ENCODE measurements at regions not wholly inside any gene's neighbourhood (a gene's known extent, or its start where the extent isn't known, plus 50 kb on each side); places are given as distances from the start of the nearest gene placed in this dataset.
"Not testable (repeated sequence)": the region's sequence is repeated elsewhere in the genome, so short reads cannot be mapped to it uniquely, and the experiment has no call there.

DNA sequence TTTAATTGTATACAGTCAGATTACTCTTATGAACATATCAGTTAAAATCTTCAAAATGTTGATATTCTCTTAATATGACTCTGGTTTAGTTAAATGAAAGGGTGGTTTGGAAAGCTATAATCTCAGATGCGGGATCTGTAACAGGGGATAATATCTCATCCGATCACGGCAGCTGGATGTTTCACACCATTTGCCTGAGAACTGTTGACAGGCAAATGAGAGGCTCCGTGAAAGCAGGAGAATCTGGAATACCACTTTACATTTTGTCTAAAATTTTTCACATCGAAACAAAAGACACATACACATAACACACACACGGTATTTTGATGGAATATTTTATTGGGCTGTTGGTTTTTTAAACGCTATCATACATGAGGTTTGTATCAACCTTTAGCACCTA, 518.6 kb upstream of the SLC39A10 start:
- no peak for DNase-seq

GRCh38 chr2:195125889-195126288, 531.1 kb upstream of the SLC39A10 start:
- not testable (repeated sequence) for DNase-seq

DNA sequence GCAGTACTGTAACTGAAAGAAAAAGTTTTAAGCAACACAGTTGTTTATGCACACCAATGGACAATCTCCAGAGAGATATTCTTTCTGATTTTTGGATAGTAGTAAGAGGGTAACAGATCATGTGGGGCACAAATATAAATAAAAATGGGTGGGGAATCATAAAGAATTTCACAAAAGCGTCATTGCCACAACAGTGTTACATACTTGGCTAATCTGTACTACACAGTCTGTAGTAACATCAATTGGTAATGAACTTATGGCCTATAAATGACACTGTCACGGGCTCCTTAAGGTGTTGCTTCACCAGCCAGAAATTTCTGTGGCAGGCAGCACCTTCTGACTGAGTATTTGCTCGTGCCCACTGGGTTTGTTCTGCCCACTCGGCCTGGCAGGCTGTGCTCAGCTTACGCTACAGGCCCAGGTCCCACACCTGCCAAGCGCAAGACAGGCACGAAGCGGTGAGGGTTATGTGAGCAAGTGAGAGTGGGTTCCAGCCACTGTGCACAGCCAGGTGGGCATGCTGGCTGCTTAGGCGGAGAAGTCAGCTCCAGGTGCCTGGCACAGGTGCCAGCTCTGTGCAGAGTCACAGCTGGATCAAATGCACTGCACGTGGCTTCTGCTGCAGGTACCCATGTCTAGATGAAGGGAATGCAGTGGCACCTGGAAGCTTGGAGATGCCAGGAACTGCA, 532.5 kb upstream of the SLC39A10 start:
- DNase-seq, result no peak

DNA sequence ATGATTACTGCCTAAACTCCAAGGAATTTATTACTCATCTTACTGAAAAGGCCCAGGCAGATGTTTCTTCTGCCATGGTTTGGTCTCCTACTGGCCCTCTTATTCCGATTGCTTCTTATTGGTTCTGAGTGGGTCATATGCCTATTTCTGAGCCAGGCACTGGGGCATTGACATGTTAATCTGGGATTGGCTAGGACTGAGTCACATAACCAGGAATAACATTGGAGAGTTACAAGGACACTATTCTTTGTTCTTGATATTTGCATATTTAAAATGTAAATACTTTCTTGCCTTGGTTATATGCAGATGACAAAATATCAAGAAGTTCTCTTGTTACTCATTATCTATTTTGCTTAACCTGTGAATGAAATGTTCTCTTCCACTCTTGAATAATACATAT, 534.4 kb upstream of the SLC39A10 start:
- no peak for DNase-seq

DNA sequence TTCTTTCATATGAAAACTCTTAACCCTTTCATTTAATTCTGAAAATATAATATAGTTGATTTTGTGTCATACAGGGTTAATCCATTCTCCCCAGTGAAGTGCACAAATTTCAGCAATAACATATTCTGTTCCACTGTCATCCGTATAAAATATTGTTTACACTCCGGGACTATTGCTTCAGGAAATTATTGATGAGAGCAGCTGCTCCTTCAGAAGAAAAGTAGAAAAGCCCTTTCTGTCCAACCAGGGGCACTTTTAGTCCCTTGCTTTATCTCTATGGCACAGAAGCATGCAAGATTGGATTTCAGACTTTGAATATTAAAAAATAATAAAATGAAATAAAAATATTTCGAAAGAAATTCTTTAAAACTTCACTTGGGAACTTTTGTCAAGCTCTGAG, 535.7 kb upstream of the SLC39A10 start:
- no peak for DNase-seq

- DNase-seq, result no peak
Observed at GRCh38 chr2:195119231-195119630, 537.8 kb upstream of the SLC39A10 start.

GRCh38 chr2:195118276-195118675, 538.8 kb upstream of the SLC39A10 start:
- no peak for DNase-seq

DNA sequence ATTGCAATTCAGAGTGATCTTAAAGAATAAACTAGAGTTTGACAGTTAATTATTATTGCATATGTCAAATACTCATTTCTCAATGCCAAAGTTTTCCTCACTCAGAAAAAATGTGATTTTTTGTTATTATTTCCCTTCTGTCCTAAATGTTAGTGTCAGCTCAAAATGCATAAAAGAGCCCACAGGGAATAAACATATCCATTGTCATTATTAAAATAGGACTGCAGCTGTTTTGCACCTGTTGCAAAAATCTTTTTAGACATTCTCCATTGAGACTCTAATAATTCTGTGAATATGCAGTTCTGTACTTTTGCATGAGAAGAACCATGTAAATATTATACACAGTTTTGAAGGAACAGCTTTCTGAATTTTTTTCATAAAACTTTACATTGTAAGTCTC, 540.0 kb upstream of the SLC39A10 start:
- DNase-seq, result no peak

GRCh38 chr2:195115738-195116137, 541.3 kb upstream of the SLC39A10 start:
- no peak for DNase-seq

GRCh38 chr2:195108182-195108581, 548.8 kb upstream of the SLC39A10 start:
- DNase-seq, result no peak

DNA sequence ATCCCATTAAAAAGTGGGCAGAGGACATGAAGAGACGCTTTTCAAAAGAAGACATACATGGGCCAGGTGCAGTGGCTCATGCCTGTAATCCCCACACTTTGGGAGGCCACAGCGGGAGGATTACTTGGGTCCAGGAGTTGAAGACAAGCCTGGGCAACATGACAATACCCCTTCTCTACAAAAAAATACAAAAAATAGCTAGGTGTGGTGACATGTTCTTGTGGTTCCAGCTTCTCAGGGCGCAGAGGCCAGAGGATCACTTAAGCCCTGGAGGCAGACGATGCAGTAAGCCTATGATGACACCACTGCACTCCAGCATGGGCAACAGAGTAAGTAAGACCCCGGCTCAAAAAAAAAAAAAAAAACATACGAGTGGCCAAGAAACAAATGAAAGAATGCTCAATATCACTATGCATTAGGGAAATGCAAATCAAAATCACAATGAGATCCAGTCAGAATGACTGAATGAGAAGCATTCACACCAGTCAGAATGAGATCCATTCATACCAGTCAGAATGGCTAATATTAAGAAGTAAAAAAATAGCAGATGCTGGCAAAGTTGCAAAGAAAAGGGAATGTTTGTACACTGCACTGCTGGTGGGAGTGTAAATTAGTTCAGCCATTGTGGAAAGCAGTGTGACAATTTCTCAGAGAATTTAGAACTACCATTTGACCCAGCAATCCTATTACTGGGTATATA, 550.2 kb upstream of the SLC39A10 start:
- no peak for DNase-seq

GRCh38 chr2:195105581-195105980, 551.4 kb upstream of the SLC39A10 start:
- DNase-seq, result no peak

- DNase-seq, result peak; percentile 7
Observed at GRCh38 chr2:195094330-195094729, 562.7 kb upstream of the SLC39A10 start.

DNA sequence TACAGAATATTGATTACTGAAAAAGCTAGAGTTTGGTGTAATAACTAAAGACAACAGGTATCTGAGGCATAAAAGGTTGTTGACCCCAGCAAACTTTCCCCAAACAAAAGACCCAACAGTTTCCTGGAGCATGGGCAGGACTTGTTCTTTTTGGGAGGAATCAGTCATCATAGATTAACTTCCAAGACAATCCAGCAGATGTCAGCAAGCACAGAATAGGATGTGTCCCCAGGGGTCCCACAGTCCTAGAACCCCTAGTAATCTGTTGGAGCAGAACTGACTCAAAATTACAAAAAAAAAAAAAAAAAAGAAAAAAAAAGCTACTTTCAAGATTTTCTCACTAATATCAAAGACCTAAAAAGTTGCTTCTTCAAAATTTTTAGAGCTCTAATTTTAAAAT, 564.7 kb upstream of the SLC39A10 start:
- no peak for DNase-seq

DNA sequence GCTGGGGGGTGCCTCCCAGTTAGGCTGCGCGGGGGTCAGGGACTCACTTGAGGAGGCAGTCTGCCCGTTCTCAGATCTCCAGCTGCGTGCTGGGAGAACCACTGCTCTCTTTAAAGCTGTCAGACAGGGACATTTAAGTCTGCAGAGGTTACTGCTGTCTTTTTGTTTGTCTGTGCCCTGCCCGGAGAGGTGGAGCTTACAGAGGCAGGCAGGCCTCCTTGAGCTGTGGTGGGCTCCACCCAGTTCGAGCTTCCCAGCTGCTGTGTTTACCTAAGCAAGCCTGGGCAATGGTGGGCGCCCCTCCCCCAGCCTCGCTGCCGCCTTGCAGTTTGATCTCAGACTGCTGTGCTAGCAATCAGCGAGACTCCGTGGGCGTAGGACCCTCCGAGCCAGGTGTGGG, 584.2 kb upstream of the SLC39A10 start:
- DNase-seq, result not testable (repeated sequence)

DNA sequence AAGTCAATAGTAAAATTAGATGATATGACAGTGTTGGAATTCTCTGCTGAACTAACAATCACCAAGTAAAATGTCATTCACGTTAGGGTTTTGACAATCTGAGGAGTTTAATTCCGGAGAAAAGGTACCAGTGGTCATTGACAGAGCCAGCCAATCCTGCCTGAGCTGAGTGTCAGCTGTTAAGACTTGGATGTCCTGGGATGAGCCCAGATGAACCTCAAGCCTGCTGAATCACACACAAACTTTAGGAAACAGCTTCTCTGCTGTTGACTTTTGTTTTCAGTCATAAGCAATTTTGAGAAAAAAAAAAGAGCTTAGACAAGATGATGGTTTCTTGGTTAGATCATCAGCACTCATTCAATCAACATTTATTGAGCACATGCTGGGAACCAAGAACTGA, 600.0 kb upstream of the SLC39A10 start:
- DNase-seq, result no peak

DNA sequence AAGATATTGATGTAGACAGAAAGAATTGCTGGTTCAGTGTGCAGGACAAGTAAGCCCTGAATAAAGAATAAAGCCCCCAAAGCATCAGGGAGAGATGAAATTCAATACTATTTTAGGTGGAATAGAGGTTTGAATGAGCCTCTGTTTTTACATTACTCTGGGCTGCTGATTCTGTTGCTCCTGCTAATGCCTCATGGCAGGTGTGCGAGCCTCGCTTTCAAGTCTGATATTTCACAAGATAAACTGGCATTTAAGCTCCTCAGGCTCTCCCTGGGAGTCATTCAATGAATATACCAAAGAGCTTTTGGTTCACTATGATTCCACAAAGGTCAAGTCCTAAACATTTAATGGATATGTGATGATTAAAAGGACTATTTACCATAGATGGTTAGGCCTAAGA, 601.0 kb upstream of the SLC39A10 start:
- DNase-seq, result no peak

- peak; percentile 38 for DNase-seq
Observed at GRCh38 chr2:195051401-195051800, 605.6 kb upstream of the SLC39A10 start.

DNA sequence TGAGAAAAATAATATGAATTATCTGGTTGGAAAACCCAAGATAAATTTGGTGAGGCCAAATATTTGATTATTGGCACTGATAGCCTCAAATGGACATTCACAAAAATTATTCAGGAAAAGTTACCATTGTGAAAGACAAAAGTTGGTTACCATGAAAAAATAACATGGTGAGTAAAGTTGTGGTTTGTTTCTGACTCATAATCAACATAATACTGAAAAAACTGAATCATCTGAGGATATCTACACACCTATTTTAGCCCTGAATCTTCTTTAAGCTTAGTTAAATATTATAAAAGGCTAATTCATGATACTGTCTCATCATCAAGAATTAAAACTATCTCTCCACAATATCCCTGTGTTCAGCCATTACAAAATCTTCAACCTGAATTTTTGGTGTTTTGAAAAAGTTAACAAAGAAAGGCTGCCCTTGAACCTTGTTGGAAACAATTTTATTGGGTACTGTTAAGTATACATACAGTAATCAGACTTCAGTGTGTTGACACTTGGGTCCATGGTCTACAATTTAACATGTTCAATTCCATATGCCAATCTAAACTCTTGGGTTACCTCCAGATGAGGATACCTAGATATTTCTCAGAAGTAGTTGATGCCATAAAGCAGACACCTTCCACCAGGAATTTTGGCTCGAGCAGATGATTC, 607.5 kb upstream of the SLC39A10 start:
- DNase-seq, result peak; percentile 14

DNA sequence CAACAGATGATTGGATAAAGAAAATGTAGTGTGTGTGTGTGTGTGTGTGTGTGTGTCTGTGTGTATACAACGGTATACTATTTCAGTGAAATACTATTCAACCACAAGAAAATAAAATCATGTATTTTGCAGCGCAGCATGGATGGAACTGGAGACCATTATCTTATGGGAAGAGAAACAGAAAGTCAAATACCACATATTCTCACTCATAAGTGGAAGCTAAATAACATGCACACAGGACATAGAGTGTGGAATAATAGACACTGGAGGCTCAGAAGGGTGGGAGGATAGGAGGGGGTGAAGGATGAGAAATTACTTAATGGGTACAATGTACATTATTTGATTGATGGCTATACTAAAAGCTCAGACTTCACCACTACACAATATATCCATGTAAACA, 609.1 kb upstream of the SLC39A10 start:
- DNase-seq, result no peak

GRCh38 chr2:195044801-195045200, 612.2 kb upstream of the SLC39A10 start:
- no peak for DNase-seq

- DNase-seq, result no peak
Observed at GRCh38 chr2:195038153-195038552, 618.9 kb upstream of the SLC39A10 start.

DNA sequence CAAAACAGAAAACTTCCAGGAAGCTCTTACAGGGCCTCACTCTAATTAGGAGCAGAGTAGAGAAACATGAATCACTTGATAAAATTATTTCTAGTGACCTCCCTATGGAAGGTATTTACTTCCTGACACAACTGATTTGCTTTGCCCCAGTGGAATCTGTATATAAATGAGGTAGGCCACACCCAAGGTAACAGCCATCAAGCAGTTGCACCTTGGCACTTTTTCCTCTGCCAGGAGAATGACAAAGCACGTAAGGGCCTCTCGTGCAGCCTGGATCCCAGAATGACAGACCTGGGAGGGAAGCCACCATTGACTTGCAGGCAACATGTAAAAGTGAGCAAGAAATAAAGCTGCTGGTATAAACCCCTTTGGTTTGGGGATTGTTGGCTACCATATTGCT, 620.0 kb upstream of the SLC39A10 start:
- no peak for DNase-seq

DNA sequence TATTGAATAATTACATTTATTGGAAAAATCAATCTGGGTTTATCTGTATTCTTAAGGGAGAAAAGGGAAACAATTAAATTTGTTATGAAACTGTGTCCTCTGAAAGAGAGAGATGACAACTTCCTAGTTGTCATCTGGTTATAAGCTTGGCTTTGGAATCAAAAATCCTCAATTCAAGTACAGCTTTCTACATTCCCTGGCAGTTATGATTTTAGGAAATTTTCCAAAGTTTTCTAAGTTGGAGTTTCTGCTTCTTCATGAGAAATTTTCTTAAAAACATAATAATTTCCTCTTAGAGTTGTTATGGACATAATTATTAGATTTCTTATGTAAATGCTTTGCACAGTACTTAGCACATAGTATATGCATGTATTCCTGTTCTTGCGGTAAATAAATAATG, 625.6 kb upstream of the SLC39A10 start:
- DNase-seq, result no peak
